ENCODE measurements at regions not wholly inside any gene's neighbourhood (a gene's known extent, or its start where the extent isn't known, plus 50 kb on each side); places are given as distances from the start of the nearest gene placed in this dataset.
A peak's percentile ranks its signal among the peaks of the same experiment; 100 is the strongest.
"Not testable (repeated sequence)": the region's sequence is repeated elsewhere in the genome, so short reads cannot be mapped to it uniquely, and the experiment has no call there.

DNA sequence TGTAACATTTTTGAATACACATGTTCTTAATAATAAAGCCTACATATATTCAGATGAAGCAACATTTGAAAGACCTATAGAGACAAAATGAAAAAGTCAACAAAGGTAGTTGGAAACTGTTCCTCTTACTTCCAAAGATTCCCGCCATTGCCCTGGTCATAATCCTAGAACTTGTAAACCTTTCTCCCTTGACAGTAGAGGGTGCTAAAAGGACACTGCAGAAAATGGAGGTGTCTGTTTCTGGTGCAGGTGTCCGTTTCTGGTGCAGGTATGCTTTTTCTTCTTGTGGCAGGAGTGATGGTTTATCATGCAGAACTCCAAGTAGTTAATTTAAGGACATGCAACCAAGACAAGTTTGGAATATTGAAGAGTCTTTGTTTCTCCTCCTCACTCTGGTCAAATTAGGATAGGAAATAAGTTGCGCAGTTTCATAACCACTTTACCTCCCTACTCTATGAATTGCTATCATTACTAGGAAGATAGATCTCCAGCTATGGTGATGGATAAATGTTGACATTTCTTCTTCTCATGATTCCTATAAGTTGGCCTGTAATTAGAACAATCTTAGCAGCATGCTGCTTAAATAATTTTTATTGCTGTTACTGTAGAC lies 56.0 kb upstream of the FAM174A start:
- DNase-seq: peak; percentile 53 to 82 (median 70)

DNA sequence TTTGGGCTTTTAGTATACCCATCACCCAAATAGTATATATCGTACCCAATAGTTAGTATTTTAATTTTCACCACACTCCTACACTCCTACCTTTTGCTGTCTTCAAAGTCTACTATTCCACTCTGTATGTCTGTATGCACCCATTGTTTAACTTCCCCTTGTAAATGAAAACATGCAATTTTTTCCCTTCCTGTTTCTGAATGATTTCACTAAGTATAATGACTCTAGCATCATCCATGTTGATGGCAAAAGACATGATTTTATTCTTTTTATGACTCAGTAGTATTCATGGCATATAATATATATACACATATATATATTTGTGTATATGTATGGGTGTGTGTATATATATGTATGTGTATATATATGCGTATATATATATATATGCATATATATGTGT lies 63.1 kb upstream of the FAM174A start:
- DNase-seq: no peak

DNA sequence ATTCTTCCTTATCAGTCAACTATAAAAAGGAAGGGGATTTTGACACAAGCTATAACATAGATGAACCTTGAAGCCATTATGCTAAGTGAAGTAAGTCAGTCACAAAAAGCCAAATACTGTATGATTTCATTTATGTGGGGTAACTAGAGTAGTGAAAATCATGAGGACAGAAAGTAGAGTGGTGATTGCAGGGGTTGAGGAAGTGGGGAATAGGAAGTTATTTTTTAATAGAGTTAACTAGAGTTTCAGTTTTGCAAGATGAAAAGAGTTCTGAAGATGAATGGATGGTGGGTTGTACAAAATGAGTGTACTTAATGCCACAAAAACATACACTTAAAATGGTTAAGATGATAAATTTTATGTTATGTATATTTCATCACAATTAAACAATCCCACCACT lies 65.4 kb upstream of the FAM174A start:
- DNase-seq: no peak

DNA sequence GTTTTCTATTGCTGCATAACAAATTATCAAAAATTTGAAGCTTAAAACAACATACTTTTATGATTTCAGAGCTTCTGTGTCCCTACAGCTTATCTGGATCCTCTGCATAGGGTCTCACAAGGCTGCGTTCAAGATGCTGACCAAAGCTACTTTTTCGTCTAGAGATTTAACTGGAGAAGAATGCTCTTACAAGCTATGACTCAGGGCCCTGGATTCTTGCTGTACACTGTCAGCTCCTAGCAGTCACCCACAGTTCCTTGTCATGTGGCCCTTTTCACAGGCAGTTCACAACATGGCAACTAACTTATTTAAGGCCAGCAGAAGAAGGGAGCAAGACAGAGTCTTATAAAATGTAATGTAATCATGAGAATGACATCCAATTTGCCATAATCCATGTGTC lies 70.8 kb upstream of the FAM174A start:
- no peak for DNase-seq

DNA sequence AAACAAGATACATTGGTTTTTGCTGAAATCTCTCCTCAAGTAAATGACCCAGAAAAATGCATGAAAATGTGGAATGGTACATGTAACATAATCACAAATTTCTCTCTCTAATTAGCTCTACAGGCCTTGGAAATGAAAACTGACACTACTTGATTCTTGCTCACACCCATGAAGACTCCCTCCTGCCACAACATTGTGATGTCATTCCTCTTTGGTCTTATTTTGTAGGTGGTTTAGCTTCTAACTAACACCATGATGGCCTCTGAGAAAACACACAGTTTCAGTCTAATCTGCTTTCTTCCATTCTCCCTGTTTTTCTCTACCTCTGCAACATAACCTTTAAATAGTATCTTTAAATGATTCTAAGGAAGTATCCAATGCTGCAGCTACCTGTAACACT lies 78.6 kb upstream of the FAM174A start:
- no peak for DNase-seq

DNA sequence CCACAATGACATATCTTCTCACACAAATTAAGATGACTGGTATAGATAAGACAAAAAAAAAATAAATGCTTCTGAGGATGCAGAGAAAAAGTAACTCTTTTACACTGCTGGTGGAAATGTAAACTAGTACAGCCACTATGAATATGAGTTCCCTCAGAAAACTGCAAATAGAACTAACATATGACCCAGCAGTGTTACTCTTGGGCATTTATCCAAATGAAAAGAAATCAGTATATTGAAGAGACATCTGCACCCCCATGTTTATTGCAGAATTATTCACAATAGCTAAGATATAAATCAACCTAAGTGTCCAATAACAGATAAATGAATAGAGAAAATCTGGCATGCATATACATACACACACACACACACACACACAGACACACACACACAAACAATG lies 83.0 kb upstream of the FAM174A start:
- DNase-seq: no peak

DNA sequence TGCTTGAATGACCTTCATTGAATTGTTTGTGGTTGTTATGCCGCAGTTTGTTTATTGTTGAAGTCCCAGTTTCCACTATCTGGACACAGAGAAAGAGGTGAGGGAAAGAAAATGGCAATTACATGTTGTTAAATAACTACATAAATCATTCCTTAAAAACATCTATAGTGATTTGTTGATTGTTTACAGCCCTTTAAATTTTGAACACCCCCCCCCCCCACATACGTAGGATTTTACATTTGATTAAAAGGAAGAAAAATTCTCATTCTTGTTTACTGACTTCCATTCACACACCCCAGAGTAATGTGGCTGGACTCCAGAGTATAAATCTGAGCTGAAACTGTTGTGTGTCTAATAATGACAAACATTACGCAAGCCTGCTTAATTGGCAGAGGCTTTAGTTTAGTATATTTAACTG lies 87.1 kb upstream of the FAM174A start:
- DNase-seq: no peak

DNA sequence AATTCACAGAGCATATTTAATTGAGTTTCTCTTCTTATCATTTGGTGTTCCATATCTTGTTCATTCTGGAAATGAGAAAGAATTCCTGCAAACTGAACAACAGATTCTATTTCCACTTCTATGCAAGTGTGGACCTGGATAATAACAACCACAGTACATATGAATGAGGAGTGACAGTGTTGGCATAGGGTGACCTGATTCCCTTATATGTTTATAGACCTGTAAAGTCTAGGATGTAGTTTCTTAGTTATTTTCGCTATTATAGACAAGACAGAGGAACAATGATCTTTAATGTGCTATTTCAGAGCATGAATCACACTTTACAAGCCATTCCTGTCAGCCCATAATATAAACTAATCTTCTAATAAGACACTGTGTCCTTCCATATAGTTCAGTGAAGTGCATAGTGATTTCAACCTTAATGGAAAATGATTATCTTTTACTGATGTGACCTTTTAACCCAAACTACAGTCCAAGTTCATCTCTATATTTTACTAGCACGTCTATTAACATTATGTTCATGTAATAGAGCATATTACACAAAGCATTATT lies 88.2 kb upstream of the FAM174A start:
- no peak for DNase-seq

DNA sequence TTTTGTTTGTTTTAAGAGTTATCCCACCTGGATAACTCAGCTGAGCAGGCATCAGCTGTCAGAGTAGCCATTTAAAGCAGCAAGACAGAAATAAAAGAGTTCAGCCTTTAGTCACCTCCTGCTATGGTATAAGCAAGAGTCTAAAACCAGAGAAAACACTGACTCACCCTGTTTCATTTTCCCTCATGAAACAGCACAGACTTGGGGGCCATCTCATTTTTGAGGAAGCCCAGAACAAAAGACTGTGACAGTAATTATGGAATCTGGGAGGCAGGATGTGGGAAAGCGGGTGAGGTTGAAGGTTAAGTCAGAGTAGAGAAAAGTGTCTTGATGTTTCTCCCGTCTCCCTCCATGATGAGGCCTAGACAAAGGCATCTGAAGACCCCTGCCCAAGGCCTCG lies 90.2 kb upstream of the FAM174A start:
- DNase-seq: no peak

DNA sequence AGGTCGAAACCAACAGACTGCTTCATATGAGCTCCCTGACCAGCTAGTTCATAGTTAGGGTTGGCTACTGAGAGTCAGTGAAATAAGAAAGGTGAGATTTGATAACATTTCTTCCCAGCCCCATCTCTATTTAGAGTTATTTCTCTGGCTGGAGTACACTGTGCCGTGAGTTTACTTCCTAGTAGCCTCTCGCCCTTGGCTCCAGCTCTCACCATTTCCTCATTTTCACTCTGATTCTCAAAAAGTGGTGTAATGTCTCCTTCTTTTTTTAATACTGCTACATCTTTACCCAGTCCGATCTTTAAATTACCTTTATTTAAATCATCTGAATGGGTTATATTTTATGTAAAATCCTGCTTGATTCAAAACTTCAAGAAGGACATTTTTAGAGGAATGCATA lies 100.4 kb upstream of the FAM174A start:
- DNase-seq: no peak

DNA sequence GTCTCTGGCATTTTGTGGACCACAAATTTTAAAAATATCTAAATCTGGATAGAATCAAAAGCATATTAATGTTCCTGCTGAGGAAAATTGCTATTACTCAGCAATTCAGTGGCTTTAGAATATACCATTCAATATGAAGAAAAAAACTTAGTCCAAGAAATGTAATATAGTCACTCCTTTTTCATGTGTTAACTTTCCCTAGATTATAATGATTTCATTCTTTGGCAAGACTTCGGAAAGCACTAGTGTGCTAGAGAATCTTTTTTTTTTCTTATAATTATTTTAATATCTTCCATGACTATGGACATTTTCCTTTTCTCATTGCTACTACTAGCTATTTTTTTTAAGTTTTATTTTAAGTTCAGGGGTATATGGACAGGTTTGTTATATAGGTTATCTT lies 102.4 kb upstream of the FAM174A start:
- DNase-seq: no peak

DNA sequence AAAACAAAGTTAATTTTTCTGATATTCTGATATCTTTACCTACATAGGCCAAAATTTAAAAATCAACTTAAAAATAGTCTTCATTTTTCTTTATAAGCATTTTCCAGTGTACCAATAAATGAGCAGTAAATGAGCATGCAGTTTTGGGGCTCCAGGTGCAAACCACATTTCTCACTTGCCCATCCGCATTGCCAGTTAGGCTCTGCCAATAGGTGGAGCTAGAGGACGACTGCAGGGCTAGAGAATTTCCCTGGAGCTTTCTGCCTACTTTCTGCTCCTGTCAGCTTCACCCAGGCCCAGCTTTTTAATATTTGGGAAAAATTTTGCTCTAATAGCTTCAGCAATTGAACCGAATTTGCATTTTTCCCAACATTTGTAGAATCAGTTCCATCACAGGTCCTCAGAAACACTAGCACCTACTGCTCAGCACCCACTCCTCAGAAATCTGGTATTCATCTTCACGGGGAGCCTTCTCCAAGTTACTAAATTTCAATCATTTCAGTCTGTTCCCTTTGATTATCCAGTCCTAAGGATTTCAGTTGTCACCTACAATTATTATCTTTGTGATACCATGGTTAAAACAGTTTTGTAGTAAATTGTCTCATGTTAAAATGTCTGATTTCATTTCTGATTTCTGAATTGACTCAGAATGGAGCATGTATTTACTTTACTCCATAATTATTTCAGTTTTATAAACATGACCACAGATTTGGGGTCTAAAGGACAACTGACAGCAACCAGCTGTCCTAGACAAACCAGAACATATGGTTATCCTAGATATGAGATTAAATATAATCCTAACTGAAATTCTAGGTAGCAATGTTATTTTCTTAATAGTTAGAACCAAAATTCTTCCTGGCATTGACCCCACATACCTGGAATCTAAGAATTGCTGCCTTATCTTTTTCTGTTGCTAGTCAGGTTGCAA lies 104.6 kb upstream of the FAM174A start:
- peak; percentile 23 to 61 (median 37) for DNase-seq

DNA sequence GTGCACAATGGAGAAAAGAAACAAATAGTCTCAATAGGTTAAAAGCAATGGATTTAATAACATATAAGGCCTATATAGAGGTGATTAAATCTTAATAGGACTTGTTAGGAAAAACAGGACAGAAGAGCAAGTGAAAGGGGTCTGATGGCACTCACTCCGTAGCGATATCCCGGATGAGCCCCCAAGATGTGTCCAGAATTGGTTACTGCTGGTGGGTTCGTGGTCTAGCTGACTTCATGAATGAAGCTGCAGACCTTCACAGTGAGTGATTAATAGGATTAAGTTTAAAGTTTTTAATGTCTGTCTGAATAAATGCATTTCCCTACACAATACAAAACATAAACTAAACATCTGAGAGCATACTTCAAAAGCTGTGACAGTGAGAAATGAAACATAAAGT lies 110.4 kb upstream of the FAM174A start:
- DNase-seq: no peak

DNA sequence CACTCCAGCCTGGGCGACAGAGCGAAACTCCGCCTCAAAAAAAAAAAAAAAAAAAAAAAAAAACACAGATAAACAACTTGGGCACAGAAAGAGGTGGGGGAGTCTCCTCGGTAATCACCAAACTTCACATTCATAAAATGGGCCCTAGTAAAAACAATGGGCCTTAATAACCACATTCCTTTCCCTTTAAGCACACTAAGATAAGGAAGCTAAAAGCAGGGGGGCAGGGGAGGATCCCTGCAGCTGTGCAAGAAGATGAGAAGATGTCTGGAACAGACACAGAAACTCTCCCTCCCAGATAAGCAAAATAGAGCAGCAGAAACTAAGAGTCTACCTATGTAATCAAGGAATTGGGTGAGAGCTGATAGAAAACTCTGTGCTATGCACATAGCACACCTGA lies 111.2 kb upstream of the FAM174A start:
- DNase-seq: no peak

DNA sequence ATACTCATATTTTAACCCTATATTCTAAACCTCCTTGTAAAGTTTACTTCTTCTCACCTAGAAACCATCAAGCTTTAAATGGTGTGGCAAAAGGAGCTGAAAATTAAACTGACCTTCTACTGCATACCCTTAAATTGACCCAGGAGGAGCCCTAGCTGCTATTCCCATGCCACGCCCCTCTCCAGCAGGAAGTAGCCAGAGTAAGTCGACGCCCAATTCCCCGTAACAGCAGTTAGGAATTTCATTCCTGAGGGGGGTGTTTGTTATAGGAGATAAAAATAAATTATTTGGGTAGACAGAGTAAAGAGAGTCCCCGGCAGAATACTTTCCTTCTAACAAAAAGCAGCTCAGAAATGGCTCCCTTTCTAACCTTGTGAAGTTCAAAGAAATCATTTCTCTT lies 111.8 kb upstream of the FAM174A start:
- DNase-seq: no peak

DNA sequence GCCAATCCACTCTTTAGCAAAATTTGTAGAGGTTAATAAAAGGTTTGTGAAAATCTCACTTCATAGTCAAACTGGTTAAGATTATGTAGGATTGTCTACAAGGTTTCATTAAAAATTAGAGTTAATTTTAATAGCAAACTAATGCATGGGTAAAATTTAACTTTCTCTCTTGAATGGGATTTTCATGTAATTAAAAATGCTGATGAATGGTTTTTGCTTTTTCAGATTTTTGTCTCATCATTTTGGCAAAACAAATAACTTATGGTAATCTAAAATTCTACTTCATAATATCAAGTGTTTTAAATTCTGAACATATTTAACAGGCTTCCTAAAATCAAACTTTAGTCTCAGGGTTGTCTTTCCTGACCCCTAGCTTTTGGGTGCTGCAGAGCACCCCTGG lies 113.8 kb upstream of the FAM174A start:
- DNase-seq: no peak

DNA sequence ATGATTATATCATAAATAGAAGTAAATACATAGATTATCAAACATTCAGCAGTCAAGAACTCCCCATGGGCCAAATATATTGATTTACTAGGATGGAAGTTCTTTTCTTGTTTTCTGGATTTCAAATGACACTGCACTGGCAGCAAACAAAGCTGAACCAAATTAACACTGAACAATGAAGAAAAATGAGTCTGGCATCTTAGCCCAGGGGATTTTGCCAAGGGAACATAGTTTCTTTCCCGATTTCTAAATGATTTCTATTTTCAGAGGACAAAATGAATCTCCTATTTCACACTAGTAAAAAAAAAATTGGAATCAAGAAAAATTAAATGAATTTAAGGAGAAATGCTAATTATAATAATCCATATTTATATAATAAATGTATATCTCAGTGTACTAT lies 116.9 kb upstream of the FAM174A start:
- no peak for DNase-seq

DNA sequence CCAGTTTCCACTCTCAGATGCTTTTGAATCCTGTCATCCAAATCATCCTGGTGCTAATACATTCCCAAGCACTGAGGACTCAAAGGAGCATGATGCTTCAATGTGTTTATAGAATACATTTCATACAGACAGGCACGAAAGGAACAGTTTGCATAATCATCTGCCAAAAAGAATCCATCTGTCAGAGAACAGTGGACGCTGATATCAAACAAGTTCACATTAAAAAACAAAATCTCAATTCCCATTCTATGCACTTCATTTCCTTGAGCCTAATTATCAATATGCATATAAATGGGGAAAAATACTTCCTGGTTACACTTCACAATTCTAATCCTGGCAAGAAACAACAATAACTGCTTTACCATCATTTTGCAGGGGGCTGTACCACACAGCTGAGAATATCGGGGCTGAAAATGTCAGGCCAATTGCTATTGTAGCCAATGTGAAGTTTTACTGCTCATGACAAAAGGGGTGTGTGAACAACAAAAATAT lies 125.5 kb upstream of the FAM174A start:
- no peak for DNase-seq

DNA sequence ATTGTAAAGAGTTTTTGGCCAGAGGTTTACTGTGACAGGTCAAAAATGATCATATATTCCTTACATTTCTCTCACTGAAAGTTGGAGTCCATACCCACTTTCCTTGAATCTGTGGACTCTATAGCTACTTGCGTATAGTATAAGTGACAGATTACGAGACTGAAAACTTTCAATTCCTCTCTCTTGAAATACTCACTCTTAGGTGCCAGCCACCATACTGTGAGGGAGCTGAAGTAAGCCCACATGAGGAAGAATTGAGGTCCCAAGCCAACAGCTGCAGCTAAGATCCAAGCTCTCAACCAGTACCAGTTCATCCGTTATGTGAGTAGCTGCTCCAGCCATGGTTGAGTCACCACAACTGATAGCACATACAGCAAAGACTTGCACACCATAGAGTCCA lies 128.1 kb upstream of the FAM174A start:
- no peak for DNase-seq

DNA sequence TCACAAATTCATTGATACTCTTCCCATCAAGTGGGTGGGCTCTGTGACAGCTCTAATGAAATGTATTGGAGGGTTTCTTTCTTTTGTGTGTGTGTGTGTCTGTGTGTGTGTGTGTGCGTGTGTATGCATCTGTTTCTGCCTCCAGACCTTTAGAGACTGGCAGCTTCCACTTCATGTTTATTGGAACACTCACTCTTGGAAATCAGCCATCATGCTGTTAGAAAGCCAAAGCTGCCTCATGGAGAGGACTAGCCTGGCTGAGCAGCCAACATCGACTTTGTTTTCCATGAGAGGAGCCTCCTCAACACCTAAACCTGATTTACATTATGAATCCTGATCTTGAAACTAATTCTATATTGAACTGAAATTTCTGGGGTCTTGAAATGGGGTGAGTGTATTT lies 128.5 kb upstream of the FAM174A start:
- DNase-seq: no peak

DNA sequence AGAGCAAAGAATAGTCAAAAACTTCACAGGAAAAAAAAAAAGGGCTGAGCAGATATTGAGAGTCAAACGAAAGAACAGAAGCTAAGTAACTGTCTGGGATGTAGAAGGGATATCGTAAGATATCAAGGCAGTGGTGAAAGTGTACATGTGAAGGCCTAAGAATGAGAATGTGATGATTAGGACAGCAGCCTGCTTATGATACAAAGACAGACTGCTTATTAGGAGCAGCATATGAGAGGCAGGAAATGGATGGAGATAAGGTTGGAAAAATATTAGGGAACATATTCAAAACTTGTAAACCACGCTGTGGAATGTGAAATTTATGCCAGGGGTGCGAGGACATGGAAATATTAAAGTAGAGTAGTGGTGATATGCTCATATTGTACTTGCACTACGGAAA lies 133.1 kb upstream of the FAM174A start:
- DNase-seq: no peak

DNA sequence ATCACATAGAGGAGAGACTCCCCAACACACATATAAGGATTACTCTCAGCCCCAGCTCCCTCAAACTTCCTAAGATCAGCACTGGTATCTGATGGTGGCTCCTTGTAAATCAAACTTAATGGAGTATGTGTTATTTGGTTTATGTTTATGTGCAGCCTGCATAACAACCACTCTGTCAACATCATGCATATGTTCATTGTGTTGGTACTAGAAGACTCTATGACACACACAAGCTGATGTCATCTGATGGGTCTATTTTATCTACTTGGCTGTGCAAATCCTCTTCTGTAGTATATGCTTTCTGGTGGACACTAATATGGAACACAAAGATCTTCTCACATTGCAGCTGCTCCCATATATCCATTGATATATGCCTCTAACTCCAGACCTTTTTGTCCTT lies 134.0 kb upstream of the FAM174A start:
- no peak for DNase-seq

DNA sequence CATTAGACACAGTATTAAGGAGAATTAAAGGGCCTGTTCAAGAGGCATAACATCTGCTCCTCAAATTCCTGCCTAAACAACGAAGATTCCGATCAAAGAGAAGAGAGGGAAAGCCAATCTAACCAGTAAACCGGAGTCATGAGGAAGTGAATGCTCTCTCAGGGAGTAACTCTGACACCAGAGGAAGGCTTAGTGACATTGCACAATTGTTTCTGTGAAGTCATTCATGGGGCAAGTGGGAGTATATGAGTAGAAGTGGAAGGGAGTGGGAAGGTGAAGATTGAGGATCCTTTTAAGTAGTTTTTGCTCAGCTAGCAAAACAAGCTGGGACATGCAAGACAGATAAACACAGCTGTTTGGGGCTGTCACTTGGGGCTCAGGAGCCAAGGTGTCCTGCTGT lies 136.4 kb upstream of the FAM174A start:
- not testable (repeated sequence) for DNase-seq

DNA sequence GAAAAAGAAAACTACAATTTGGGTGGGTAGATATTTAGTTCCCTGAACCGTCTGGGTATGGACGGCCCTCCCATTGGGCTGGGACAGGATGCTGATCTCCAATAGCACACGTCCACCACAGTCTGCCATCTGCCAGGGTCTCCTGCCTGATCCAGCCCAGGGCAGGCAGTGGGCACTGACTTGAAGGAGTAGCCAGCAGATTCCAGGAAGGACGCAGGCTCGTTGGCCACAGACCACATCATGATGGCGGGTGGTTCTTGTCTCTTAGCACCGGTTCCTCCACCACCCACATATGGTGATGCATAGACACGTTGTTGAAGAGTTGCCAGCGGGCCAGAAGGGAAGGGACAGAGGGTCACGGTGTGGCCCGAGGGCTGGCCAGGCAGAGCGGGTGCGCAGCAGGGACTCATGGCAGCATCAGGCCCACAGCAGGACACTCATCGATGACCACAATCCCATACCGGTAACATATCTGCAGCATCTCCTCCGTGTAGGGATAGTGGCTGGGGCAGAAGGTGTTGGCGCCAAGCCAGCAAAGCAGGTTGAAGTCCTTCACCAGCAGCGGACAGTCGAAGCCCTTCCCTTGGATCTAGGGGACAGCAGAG lies 155.8 kb upstream of the FAM174A start:
- DNase-seq: not testable (repeated sequence)
